ENCODE measurements at regions not wholly inside any gene's neighbourhood (a gene's known extent, or its start where the extent isn't known, plus 50 kb on each side); places are given as distances from the start of the nearest gene placed in this dataset.

GRCh38 chrX:135652602-135653001 is 60.8 kb upstream of the CT45A1 start:
- TF ChIP-seq CREB1 (CRISPR knock-in tag; IDR thresholded peaks at IDR 0.05; ENCODE audit: low read depth) = no peak
- no peak for TF ChIP-seq POLR2AphosphoS5 (IDR thresholded peaks at IDR 0.05; ENCODE audit: low read depth)
- TF ChIP-seq, protein P1, sequence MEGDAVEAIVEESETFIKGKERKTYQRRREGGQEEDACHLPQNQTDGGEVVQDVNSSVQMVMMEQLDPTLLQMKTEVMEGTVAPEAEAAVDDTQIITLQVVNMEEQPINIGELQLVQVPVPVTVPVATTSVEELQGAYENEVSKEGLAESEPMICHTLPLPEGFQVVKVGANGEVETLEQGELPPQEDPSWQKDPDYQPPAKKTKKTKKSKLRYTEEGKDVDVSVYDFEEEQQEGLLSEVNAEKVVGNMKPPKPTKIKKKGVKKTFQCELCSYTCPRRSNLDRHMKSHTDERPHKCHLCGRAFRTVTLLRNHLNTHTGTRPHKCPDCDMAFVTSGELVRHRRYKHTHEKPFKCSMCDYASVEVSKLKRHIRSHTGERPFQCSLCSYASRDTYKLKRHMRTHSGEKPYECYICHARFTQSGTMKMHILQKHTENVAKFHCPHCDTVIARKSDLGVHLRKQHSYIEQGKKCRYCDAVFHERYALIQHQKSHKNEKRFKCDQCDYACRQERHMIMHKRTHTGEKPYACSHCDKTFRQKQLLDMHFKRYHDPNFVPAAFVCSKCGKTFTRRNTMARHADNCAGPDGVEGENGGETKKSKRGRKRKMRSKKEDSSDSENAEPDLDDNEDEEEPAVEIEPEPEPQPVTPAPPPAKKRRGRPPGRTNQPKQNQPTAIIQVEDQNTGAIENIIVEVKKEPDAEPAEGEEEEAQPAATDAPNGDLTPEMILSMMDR (conservative IDR thresholded peaks at IDR 0.05; ENCODE audit: low read depth in 2 of 2) = no peak
- TF ChIP-seq EZH2phosphoT487 (IDR thresholded peaks at IDR 0.05; ENCODE audit: unreplicated experiment) = no peak
- TF ChIP-seq ZNF114 (CRISPR knock-in tag; IDR thresholded peaks at IDR 0.05) = no peak
- TF ChIP-seq ZNF331 (CRISPR knock-in tag; IDR thresholded peaks at IDR 0.05; ENCODE audit: low read depth) = no peak
- TF ChIP-seq EZH2 (IDR thresholded peaks at IDR 0.05; ENCODE audit: low read depth, unreplicated experiment) = no peak
- TF ChIP-seq, protein P2, sequence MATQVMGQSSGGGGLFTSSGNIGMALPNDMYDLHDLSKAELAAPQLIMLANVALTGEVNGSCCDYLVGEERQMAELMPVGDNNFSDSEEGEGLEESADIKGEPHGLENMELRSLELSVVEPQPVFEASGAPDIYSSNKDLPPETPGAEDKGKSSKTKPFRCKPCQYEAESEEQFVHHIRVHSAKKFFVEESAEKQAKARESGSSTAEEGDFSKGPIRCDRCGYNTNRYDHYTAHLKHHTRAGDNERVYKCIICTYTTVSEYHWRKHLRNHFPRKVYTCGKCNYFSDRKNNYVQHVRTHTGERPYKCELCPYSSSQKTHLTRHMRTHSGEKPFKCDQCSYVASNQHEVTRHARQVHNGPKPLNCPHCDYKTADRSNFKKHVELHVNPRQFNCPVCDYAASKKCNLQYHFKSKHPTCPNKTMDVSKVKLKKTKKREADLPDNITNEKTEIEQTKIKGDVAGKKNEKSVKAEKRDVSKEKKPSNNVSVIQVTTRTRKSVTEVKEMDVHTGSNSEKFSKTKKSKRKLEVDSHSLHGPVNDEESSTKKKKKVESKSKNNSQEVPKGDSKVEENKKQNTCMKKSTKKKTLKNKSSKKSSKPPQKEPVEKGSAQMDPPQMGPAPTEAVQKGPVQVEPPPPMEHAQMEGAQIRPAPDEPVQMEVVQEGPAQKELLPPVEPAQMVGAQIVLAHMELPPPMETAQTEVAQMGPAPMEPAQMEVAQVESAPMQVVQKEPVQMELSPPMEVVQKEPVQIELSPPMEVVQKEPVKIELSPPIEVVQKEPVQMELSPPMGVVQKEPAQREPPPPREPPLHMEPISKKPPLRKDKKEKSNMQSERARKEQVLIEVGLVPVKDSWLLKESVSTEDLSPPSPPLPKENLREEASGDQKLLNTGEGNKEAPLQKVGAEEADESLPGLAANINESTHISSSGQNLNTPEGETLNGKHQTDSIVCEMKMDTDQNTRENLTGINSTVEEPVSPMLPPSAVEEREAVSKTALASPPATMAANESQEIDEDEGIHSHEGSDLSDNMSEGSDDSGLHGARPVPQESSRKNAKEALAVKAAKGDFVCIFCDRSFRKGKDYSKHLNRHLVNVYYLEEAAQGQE (IDR thresholded peaks at IDR 0.05; ENCODE audit: unreplicated experiment) = no peak
- no peak for TF ChIP-seq STAT1 (IDR thresholded peaks at IDR 0.05; ENCODE audit: unreplicated experiment)
- TF ChIP-seq NANOG (IDR thresholded peaks at IDR 0.05; ENCODE audit: borderline replicate concordance) = no peak
- no peak for TF ChIP-seq JUNB (IDR thresholded peaks at IDR 0.05; ENCODE audit: unreplicated experiment)

Data from GM23338 (cell line).